ENCODE measurements at regions not wholly inside any gene's neighbourhood (a gene's known extent, or its start where the extent isn't known, plus 50 kb on each side); places are given as distances from the start of the nearest gene placed in this dataset.

DNA sequence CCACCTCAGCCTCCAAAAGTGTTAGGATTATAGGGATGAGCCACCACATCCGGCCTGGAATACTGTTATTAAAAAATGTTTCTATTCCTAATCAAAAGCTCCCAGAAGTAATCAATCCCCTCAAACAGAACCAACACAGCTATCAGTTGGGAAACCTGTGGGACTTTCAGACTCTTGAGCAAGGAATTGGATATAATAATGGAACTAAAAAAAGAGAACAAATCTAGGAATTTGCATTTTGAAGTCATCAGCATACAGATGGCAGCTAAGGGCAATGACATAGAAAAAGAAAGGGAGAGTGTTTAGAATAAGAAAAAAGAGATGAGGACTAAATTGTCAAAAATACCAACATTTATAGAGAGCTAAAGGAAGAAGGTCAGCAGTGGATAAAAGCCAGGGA is 54.7 kb upstream of the AMN1 start:
- no peak for TF ChIP-seq TCF7L2 (IDR thresholded peaks at IDR 0.05; ENCODE audit: low read depth, low read length)
- TF ChIP-seq MYC (IDR thresholded peaks at IDR 0.05; ENCODE audit: low read depth, low read length) = no peak
- no peak for TF ChIP-seq MYC (CRISPR knock-in tag; IDR thresholded peaks at IDR 0.05; ENCODE audit: borderline replicate concordance, low read depth)
- no peak for TF ChIP-seq POLR2AphosphoS5 (IDR thresholded peaks at IDR 0.05; ENCODE audit: control insufficient read depth, insufficient read depth, low read depth, low read length)
- no peak for TF ChIP-seq FOS (IDR thresholded peaks at IDR 0.05; ENCODE audit: extremely low read depth, insufficient read length)
- TF ChIP-seq, protein P1, sequence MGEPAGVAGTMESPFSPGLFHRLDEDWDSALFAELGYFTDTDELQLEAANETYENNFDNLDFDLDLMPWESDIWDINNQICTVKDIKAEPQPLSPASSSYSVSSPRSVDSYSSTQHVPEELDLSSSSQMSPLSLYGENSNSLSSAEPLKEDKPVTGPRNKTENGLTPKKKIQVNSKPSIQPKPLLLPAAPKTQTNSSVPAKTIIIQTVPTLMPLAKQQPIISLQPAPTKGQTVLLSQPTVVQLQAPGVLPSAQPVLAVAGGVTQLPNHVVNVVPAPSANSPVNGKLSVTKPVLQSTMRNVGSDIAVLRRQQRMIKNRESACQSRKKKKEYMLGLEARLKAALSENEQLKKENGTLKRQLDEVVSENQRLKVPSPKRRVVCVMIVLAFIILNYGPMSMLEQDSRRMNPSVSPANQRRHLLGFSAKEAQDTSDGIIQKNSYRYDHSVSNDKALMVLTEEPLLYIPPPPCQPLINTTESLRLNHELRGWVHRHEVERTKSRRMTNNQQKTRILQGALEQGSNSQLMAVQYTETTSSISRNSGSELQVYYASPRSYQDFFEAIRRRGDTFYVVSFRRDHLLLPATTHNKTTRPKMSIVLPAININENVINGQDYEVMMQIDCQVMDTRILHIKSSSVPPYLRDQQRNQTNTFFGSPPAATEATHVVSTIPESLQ (CRISPR knock-in tag; IDR thresholded peaks at IDR 0.05) = no peak

Measured in K562 (cell line).